ENCODE measurements at regions not wholly inside any gene's neighbourhood (a gene's known extent, or its start where the extent isn't known, plus 50 kb on each side); places are given as distances from the start of the nearest gene placed in this dataset.

- ChIA-PET CTCF (no interaction called here), POLR2A (no interaction called here)
- no peaks in the 10 kb centered on the region for H3K27me3 Mint-ChIP-seq
- H3K4me3 ChIP-seq (ENCODE audit: low read length): no peak overlapping the region
- no peaks in the 10 kb centered on the region for H3K4me1 Mint-ChIP-seq
- no peaks in the 10 kb centered on the region for H3K9me3 ChIP-seq (ENCODE audit: low read length)
- no peak for DNase-seq
- H3K27me3 ChIP-seq (ENCODE audit: insufficient read depth, low read length, poor library complexity, severe bottlenecking): no peaks in the 10 kb centered on the region
- H3K4me1 ChIP-seq (ENCODE audit: insufficient read depth, low read length): no peaks in the 10 kb centered on the region
- no peak overlapping the region for H3K27ac ChIP-seq (ENCODE audit: low read depth, low read length)
- H3K27ac Mint-ChIP-seq: no peak overlapping the region
- H3K36me3 ChIP-seq (ENCODE audit: insufficient read depth, low read length): no peaks in the 10 kb centered on the region
- H3K36me3 Mint-ChIP-seq: no peaks in the 10 kb centered on the region
- peaks cover 0 to 3% (median 0%) of the 10 kb centered on the region in 5 donors for H3K9me3 Mint-ChIP-seq
- no peak overlapping the region for H3K4me3 Mint-ChIP-seq
Observed at GRCh38 chr2:133780997-133781513, 212.8 kb upstream of the NCKAP5 start.

GRCh38 chr2:133787207-133787606 is 218.9 kb upstream of the NCKAP5 start:
- ChIA-PET CTCF (no interaction called here), POLR2A (no interaction called here)
- no peak for DNase-seq
- Histone ChIP-seq H3K4me1 (ENCODE audit: insufficient read depth, low read length) (no peaks in the 10 kb centered on the region), H3K4me3 (ENCODE audit: low read length) (no peak overlapping the region), H3K36me3 (ENCODE audit: insufficient read depth, low read length) (no peaks in the 10 kb centered on the region), H3K9me3 (ENCODE audit: low read length) (no peaks in the 10 kb centered on the region), H3K27me3 (ENCODE audit: insufficient read depth, low read length, poor library complexity, severe bottlenecking) (no peaks in the 10 kb centered on the region), H3K27ac (ENCODE audit: low read depth, low read length) (no peak overlapping the region)
- Mint-ChIP-seq H3K27ac (no peak overlapping the region), H3K36me3 (peaks cover 0 to 2% (median 0%) of the 10 kb centered on the region in 3 donors), H3K4me1 (no peaks in the 10 kb centered on the region), H3K27me3 (peaks cover 7 to 8% of the 10 kb centered on the region in 2 donors), H3K4me3 (no peak overlapping the region), H3K9me3 (peaks cover 0 to 7% (median 4%) of the 10 kb centered on the region in 5 donors)

DNA sequence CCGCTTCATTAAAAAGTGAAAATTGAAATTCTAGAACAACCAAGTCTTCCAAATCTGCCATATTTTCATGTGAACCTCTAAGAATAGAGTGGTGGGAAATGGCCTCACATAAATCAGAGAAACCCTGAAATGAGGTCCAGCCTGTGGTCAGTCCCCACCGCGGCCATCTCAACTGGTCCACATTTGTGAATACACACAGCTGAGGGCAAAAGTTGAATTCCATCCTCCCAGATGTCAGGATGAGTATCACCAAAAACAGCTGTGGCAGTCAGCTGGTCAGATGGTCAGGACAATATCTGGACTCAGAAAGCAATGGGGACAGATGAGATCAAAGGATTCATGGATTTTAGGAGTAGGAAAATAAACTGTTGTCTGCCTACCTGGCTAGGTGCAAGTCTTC is 219.4 kb upstream of the NCKAP5 start:
- Histone ChIP-seq H3K36me3 (ENCODE audit: insufficient read depth, low read length) (no peaks in the 10 kb centered on the region), H3K9me3 (ENCODE audit: low read length) (no peaks in the 10 kb centered on the region), H3K27me3 (ENCODE audit: insufficient read depth, low read length, poor library complexity, severe bottlenecking) (no peaks in the 10 kb centered on the region), H3K4me1 (ENCODE audit: insufficient read depth, low read length) (no peaks in the 10 kb centered on the region), H3K27ac (ENCODE audit: low read depth, low read length) (no peak overlapping the region), H3K4me3 (ENCODE audit: low read length) (no peak overlapping the region)
- Mint-ChIP-seq H3K36me3 (peaks cover 0 to 2% (median 0%) of the 10 kb centered on the region in 3 donors), H3K27me3 (peaks cover 7 to 8% of the 10 kb centered on the region in 2 donors), H3K9me3 (peaks cover 0 to 7% (median 4%) of the 10 kb centered on the region in 5 donors), H3K4me1 (no peaks in the 10 kb centered on the region), H3K27ac (no peak overlapping the region), H3K4me3 (no peak overlapping the region)
- POLR2A ChIA-PET: no interaction called here
- DNase-seq: no peak
- CTCF ChIA-PET: no interaction called here

- Histone ChIP-seq H3K4me3 (ENCODE audit: low read length) (no peak overlapping the region), H3K9me3 (ENCODE audit: low read length) (no peaks in the 10 kb centered on the region), H3K27ac (ENCODE audit: low read depth, low read length) (no peak overlapping the region), H3K27me3 (ENCODE audit: insufficient read depth, low read length, poor library complexity, severe bottlenecking) (no peaks in the 10 kb centered on the region), H3K4me1 (ENCODE audit: insufficient read depth, low read length) (no peaks in the 10 kb centered on the region), H3K36me3 (ENCODE audit: insufficient read depth, low read length) (no peaks in the 10 kb centered on the region)
- Mint-ChIP-seq H3K27ac (no peak overlapping the region), H3K4me3 (no peak overlapping the region), H3K4me1 (no peaks in the 10 kb centered on the region), H3K36me3 (peaks cover 0 to 2% (median 0%) of the 10 kb centered on the region in 3 donors), H3K9me3 (peaks cover 0 to 9% (median 7%) of the 10 kb centered on the region in 5 donors), H3K27me3 (peaks cover 7 to 8% of the 10 kb centered on the region in 2 donors)
- DNase-seq: no peak
- ChIA-PET CTCF (no interaction called here), POLR2A (no interaction called here)
Observed at GRCh38 chr2:133788386-133788785, 220.1 kb upstream of the NCKAP5 start.

DNA sequence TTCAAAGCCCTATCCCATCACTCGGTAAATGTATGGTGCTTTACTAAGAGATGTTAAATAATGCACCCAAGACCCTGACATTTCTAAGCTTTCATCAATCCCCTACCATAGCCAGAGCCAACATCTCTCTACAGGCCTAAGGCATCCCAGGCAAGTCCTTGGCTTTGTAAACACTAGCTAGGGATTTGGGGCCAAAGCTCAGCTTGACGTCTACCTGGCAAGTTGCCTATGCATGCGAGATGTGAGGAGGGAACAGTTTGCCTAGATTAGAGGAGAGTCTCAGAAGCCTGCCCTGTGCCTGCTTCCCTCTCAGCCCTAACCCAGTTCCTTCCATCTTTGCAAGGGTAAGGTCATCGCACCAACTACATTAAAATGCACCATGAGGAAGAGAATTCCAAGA is 221.5 kb upstream of the NCKAP5 start:
- H3K9me3 ChIP-seq (ENCODE audit: low read length): no peaks in the 10 kb centered on the region
- CTCF ChIA-PET: no interaction called here
- DNase-seq: no peak

GRCh38 chr2:133790711-133791110 is 222.4 kb upstream of the NCKAP5 start:
- ChIA-PET POLR2A (no interaction called here), CTCF (no interaction called here)
- Histone ChIP-seq H3K27ac (ENCODE audit: low read depth, low read length) (no peak overlapping the region), H3K4me3 (ENCODE audit: low read length) (no peak overlapping the region), H3K4me1 (ENCODE audit: insufficient read depth, low read length) (no peaks in the 10 kb centered on the region), H3K36me3 (ENCODE audit: insufficient read depth, low read length) (no peaks in the 10 kb centered on the region), H3K9me3 (ENCODE audit: low read length) (no peaks in the 10 kb centered on the region), H3K27me3 (ENCODE audit: insufficient read depth, low read length, poor library complexity, severe bottlenecking) (no peaks in the 10 kb centered on the region)
- Mint-ChIP-seq H3K27me3 (peaks cover 7 to 8% of the 10 kb centered on the region in 2 donors), H3K4me1 (no peaks in the 10 kb centered on the region), H3K4me3 (no peak overlapping the region), H3K27ac (no peak overlapping the region), H3K9me3 (peaks cover 9 to 17% (median 14%) of the 10 kb centered on the region in 5 donors), H3K36me3 (peaks cover 0 to 2% (median 0%) of the 10 kb centered on the region in 3 donors)
- DNase-seq: no peak

More for the DNA sequence above, 221.5 kb upstream of the NCKAP5 start:
- H3K4me3 ChIP-seq (ENCODE audit: low read length): no peak overlapping the region
- H3K4me1 ChIP-seq (ENCODE audit: insufficient read depth, low read length): no peaks in the 10 kb centered on the region
- Mint-ChIP-seq H3K36me3 (peaks cover 0 to 2% (median 0%) of the 10 kb centered on the region in 3 donors), H3K27me3 (peaks cover 7 to 8% of the 10 kb centered on the region in 2 donors), H3K4me1 (no peaks in the 10 kb centered on the region), H3K27ac (no peak overlapping the region), H3K4me3 (no peak overlapping the region), H3K9me3 (peaks cover 9 to 18% (median 13%) of the 10 kb centered on the region in 5 donors)
- no peaks in the 10 kb centered on the region for H3K36me3 ChIP-seq (ENCODE audit: insufficient read depth, low read length)
- H3K27me3 ChIP-seq (ENCODE audit: insufficient read depth, low read length, poor library complexity, severe bottlenecking): no peaks in the 10 kb centered on the region
- no peak overlapping the region for H3K27ac ChIP-seq (ENCODE audit: low read depth, low read length)
- POLR2A ChIA-PET: no interaction called here

GRCh38 chr2:133791191-133791590 is 222.9 kb upstream of the NCKAP5 start:
- H3K4me1 ChIP-seq (ENCODE audit: insufficient read depth, low read length): no peaks in the 10 kb centered on the region
- no peaks in the 10 kb centered on the region for H3K36me3 ChIP-seq (ENCODE audit: insufficient read depth, low read length)
- peaks cover 0 to 2% (median 0%) of the 10 kb centered on the region in 3 donors for H3K36me3 Mint-ChIP-seq
- H3K4me1 Mint-ChIP-seq: no peaks in the 10 kb centered on the region
- POLR2A ChIA-PET: no interaction called here
- H3K9me3 Mint-ChIP-seq: peaks cover 9 to 18% (median 15%) of the 10 kb centered on the region in 5 donors
- H3K27me3 ChIP-seq (ENCODE audit: insufficient read depth, low read length, poor library complexity, severe bottlenecking): no peaks in the 10 kb centered on the region
- DNase-seq: no peak
- peaks cover 7 to 8% of the 10 kb centered on the region in 2 donors for H3K27me3 Mint-ChIP-seq
- H3K4me3 Mint-ChIP-seq: no peak overlapping the region
- no peak overlapping the region for H3K4me3 ChIP-seq (ENCODE audit: low read length)
- no peak overlapping the region for H3K27ac Mint-ChIP-seq
- H3K27ac ChIP-seq (ENCODE audit: low read depth, low read length): no peak overlapping the region
- CTCF ChIA-PET: no interaction called here
- no peaks in the 10 kb centered on the region for H3K9me3 ChIP-seq (ENCODE audit: low read length)

GRCh38 chr2:133792223-133792622 is 224.0 kb upstream of the NCKAP5 start:
- no peak overlapping the region for H3K4me3 ChIP-seq (ENCODE audit: low read length)
- Mint-ChIP-seq H3K36me3 (peaks cover 0 to 2% (median 0%) of the 10 kb centered on the region in 3 donors), H3K4me3 (no peak overlapping the region), H3K4me1 (no peaks in the 10 kb centered on the region), H3K27me3 (peaks cover 7 to 8% of the 10 kb centered on the region in 2 donors), H3K27ac (no peak overlapping the region), H3K9me3 (peaks cover 12 to 22% (median 16%) of the 10 kb centered on the region in 5 donors)
- no peaks in the 10 kb centered on the region for H3K4me1 ChIP-seq (ENCODE audit: insufficient read depth, low read length)
- DNase-seq: no peak
- no peaks in the 10 kb centered on the region for H3K27me3 ChIP-seq (ENCODE audit: insufficient read depth, low read length, poor library complexity, severe bottlenecking)
- no peaks in the 10 kb centered on the region for H3K9me3 ChIP-seq (ENCODE audit: low read length)
- ChIA-PET POLR2A (no interaction called here), CTCF (no interaction called here)
- no peaks in the 10 kb centered on the region for H3K36me3 ChIP-seq (ENCODE audit: insufficient read depth, low read length)
- no peak overlapping the region for H3K27ac ChIP-seq (ENCODE audit: low read depth, low read length)
